Vagina (tissue), 2 donors: ENCODE measurements at regions not wholly inside any gene's neighbourhood (a gene's known extent, or its start where the extent isn't known, plus 50 kb on each side); places are given as distances from the start of the nearest gene placed in this dataset. TPM values are rescaled to one million over a fixed set of nuclear protein-coding genes. Genes with fewer than 3 reads are reported as not detected.
"Not testable (repeated sequence)": the region's sequence is repeated elsewhere in the genome, so short reads cannot be mapped to it uniquely, and the experiment has no call there.

ENCODE experiments used
- DNase-seq, 2 donors: peaks; one replicate each; pipeline ENCODE4 v3.0.0-alpha.2; 2017; ENCODE audit errors: extremely low spot score in 2 of 2
- H3K27ac ChIP-seq: fragments of 200-600 bp; sonication (generic); one replicate; pipeline ENCODE4 v1.5.1; 2019
- H3K27me3 ChIP-seq: fragments of 200-600 bp; sonication (generic); one replicate; pipeline ENCODE4 v1.5.1; 2019
- H3K36me3 ChIP-seq, 2 donors: fragments of 200-600 bp; sonication (generic); one replicate each; pipeline ENCODE4 v1.5.1; 2017 to 2019
- H3K4me1 ChIP-seq: fragments of 200-600 bp; sonication (generic); one replicate; pipeline ENCODE4 v1.5.1; 2019
- H3K4me3 ChIP-seq, 2 donors: fragments of 200-600 bp; sonication (generic); 1 replicate in 1 of 2; 2 replicates in 1 of 2; pipeline ENCODE4 v1.5.1; 2016 to 2019
- H3K9me3 ChIP-seq: fragments of 200-600 bp; sonication (generic); one replicate; pipeline ENCODE4 v1.5.1; 2019
- POLR2A ChIP-seq, 2 donors: fragments of 450-650 bp; IDR thresholded peaks; one replicate each; pipeline ENCODE4 v1.6.1; 2017; ENCODE audit warnings: antibody characterized with exemption in 2 of 2, mild to moderate bottlenecking in 2 of 2, moderate library complexity in 2 of 2
- POLR2AphosphoS5 ChIP-seq, 2 donors: sonication (generic); formaldehyde crosslinking; IDR thresholded peaks; one replicate each; pipeline ENCODE4 v1.9.0; 2017; ENCODE audit warnings: antibody characterized with exemption in 2 of 2, mild to moderate bottlenecking in 2 of 2, low read depth in 1 of 2; ENCODE audit not compliant: insufficient read depth in 1 of 2
- intact Hi-C: fragments of 100-400 bp; cut with DNase I; formaldehyde crosslinking; loops from one replicate; pipeline ENCODE4 v1.15.1; 2023
- microRNA-seq: library from miRNA; unstranded; fragments of <30 nt; microRNA quantifications from one replicate; pipeline ENCODE4, GENCODE V29; 2017; ENCODE audit warnings: borderline number of aligned reads, borderline replicate concordance
- small RNA-seq: library from RNA; depleted of rRNA; stranded (forward); fragments of <200 nt; gene quantifications from one replicate; pipeline ENCODE3, GENCODE V24; 2016
- TF ChIP-seq, protein P1 (sequence below), 3 experiments: fragments of 450-650 bp in 2 of 3; fragments of 200-600 bp in 1 of 3; sonication (generic) in 1 of 3; IDR thresholded peaks; one replicate each; pipeline ENCODE4 v1.5.1; 2017 to 2019; ENCODE audit warnings: antibody characterized with exemption in 3 of 3, mild to moderate bottlenecking in 2 of 3, moderate library complexity in 2 of 3

DNA sequence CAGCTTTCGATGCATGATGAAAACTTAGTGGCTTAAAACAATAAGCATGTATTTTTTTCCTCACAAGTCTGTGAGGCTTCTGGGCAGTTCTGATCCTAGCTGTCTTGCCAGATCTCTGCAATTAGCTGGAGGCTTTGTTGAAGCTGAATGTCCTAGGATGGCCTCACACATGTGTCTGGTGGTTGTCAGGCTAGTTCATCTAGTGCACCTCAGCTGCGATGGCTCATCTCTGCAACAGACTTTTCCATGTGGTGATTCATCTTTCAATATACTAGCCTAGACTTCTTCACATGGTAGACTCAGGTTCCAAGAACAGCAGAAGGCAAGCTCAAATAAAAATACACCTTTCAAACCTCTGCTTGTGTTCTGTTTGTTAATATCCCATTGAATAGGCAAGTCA, 66.5 kb upstream of the IL1RAPL1 start:
- Histone ChIP-seq H3K36me3 (no peaks in the 10 kb centered on the region), H3K9me3 (no peaks in the 10 kb centered on the region), H3K27me3 (no peaks in the 10 kb centered on the region), H3K4me3 (no peak overlapping the region), H3K27ac (no peak overlapping the region), H3K4me1 (no peaks in the 10 kb centered on the region)
- intact Hi-C loops: loop anchor here (5.0 kb wide), 1 partner anchor 1263 kb away; no protein-coding TSS in a partner anchor
- TF ChIP-seq POLR2A (IDR thresholded peaks at IDR 0.05): no peak
- TF ChIP-seq, protein P1, sequence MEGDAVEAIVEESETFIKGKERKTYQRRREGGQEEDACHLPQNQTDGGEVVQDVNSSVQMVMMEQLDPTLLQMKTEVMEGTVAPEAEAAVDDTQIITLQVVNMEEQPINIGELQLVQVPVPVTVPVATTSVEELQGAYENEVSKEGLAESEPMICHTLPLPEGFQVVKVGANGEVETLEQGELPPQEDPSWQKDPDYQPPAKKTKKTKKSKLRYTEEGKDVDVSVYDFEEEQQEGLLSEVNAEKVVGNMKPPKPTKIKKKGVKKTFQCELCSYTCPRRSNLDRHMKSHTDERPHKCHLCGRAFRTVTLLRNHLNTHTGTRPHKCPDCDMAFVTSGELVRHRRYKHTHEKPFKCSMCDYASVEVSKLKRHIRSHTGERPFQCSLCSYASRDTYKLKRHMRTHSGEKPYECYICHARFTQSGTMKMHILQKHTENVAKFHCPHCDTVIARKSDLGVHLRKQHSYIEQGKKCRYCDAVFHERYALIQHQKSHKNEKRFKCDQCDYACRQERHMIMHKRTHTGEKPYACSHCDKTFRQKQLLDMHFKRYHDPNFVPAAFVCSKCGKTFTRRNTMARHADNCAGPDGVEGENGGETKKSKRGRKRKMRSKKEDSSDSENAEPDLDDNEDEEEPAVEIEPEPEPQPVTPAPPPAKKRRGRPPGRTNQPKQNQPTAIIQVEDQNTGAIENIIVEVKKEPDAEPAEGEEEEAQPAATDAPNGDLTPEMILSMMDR (IDR thresholded peaks at IDR 0.05): no peak
- no peak for TF ChIP-seq POLR2AphosphoS5 (IDR thresholded peaks at IDR 0.05; ENCODE audit: insufficient read depth in 1 of 2, low read depth in 1 of 2)
- DNase-seq: no peak

DNA sequence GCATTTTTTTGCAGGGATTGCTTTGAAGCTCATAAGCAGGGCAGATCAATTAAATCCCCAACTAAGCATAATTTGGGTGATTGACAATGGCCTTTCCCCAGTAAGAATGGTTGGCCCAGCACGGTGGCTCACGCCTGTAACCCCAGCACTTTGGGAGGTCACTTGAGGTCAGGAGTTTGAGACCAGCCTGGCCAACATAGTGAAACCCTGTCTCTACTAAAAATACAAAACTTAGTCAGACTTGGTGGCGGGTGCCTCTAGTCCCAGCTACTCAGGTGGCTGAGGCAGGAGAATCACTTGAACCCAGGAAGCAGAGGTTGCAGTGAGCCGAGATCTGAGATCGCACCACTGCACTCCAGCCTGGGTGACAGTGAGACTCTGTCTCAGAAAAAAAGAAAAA, 58.9 kb upstream of the IL1RAPL1 start:
- intact Hi-C loops, H3K27me3 ChIP-seq, H3K4me3 ChIP-seq, H3K36me3 ChIP-seq, DNase-seq, H3K4me1 ChIP-seq, H3K27ac ChIP-seq, H3K9me3 ChIP-seq: not testable (repeated sequence)

Small RNA genes lying in the stretch of these regions (microRNA-seq; reads per million reads assigned to microRNA genes)
- not detected for gene MIR6134

Small RNA genes lying in the stretch of these regions (small RNA-seq; reads per million reads assigned to genes)
- not detected for gene MIR6134
